ENCODE measurements at regions not wholly inside any gene's neighbourhood (a gene's known extent, or its start where the extent isn't known, plus 50 kb on each side); places are given as distances from the start of the nearest gene placed in this dataset.

- TF ChIP-seq CTCF (IDR thresholded peaks at IDR 0.05; ENCODE audit: insufficient read depth, low read length) (no peak), POLR2AphosphoS5 (IDR thresholded peaks at IDR 0.05; ENCODE audit: low read depth) (no peak), REST (IDR thresholded peaks at IDR 0.05; ENCODE audit: insufficient replicate concordance, low read depth) (no peak), GABPA (IDR thresholded peaks at IDR 0.05; ENCODE audit: low read depth) (no peak), SPI1 (IDR thresholded peaks at IDR 0.05; ENCODE audit: borderline replicate concordance, low read depth) (no peak)
These were observed 125.6 kb downstream of the SNX19 start for GRCh38 chr11:130790689-130791088.
